ENCODE measurements at regions not wholly inside any gene's neighbourhood (a gene's known extent, or its start where the extent isn't known, plus 50 kb on each side); places are given as distances from the start of the nearest gene placed in this dataset.

- Histone ChIP-seq H3K9me3 (peaks cover 0 to 4% (median 0%) of the 10 kb centered on the region in 4 donors), H3K4me1 (peaks cover 0 to 4% (median 0%) of the 10 kb centered on the region in 4 donors), H3K4me3 (no peak overlapping the region), H3K27ac (no peak overlapping the region), H3K27me3 (no peaks in the 10 kb centered on the region), H3K36me3 (no peaks in the 10 kb centered on the region)
- TF ChIP-seq POLR2A (IDR thresholded peaks at IDR 0.05), result no peak
- peak in 1 of 2 donors; percentile 42 for TF ChIP-seq EP300 (IDR thresholded peaks at IDR 0.05)
- DNase-seq (ENCODE audit: low spot score in 2 of 2), result no peak
- WGBS, 2 donors, result 57 to 59% methylated on average over 7 of the region's 7 CpGs
Observed at GRCh38 chr6:105886066-105886813, 199.9 kb upstream of the PRDM1 start.

- no peak for TF ChIP-seq POLR2A (IDR thresholded peaks at IDR 0.05)
- no peak for TF ChIP-seq CTCF (IDR thresholded peaks at IDR 0.05)
- no peak for TF ChIP-seq EP300 (IDR thresholded peaks at IDR 0.05)
- no peaks in the 10 kb centered on the region for H3K27me3 ChIP-seq
- no peak for DNase-seq (ENCODE audit: low spot score in 2 of 2)
Observed at GRCh38 chr6:105884426-105884825, 201.7 kb upstream of the PRDM1 start.

GRCh38 chr6:105884011-105884410 lies 202.1 kb upstream of the PRDM1 start:
- no peak for DNase-seq (ENCODE audit: low spot score in 2 of 2)
- H3K9me3 ChIP-seq, result no peaks in the 10 kb centered on the region
- no peaks in the 10 kb centered on the region for H3K36me3 ChIP-seq
- WGBS, 2 donors, result 59 to 68% methylated on average over 4 of the region's 4 CpGs
- no peaks in the 10 kb centered on the region for H3K27me3 ChIP-seq
- no peak overlapping the region for H3K4me3 ChIP-seq
- H3K27ac ChIP-seq, result peak overlapping the region in 1 of 4 donors; percentile 38
- H3K4me1 ChIP-seq, result peaks cover 0 to 4% (median 0%) of the 10 kb centered on the region in 4 donors
- TF ChIP-seq POLR2A (IDR thresholded peaks at IDR 0.05) (no peak), CTCF (IDR thresholded peaks at IDR 0.05) (no peak), EP300 (IDR thresholded peaks at IDR 0.05) (no peak)

More at GRCh38 chr6:105884426-105884825, 201.7 kb upstream of the PRDM1 start:
- Histone ChIP-seq H3K36me3 (no peaks in the 10 kb centered on the region), H3K4me3 (no peak overlapping the region), H3K4me1 (peaks cover 0 to 4% (median 0%) of the 10 kb centered on the region in 4 donors), H3K9me3 (no peaks in the 10 kb centered on the region), H3K27ac (peak overlapping the region in 1 of 4 donors; percentile 38)
- WGBS, 2 donors, result 64 to 80% methylated on average over 7 of the region's 7 CpGs

- DNase-seq (ENCODE audit: low spot score in 2 of 2), result no peak
- no peaks in the 10 kb centered on the region for H3K36me3 ChIP-seq
- no peaks in the 10 kb centered on the region for H3K27me3 ChIP-seq
- 92 to 97% methylated on average over 2 of the region's 2 CpGs for WGBS, 2 donors
- TF ChIP-seq CTCF (IDR thresholded peaks at IDR 0.05) (no peak), POLR2A (IDR thresholded peaks at IDR 0.05) (no peak), EP300 (IDR thresholded peaks at IDR 0.05) (no peak)
- H3K9me3 ChIP-seq, result no peaks in the 10 kb centered on the region
- H3K4me3 ChIP-seq, result no peak overlapping the region
- peaks cover 0 to 4% (median 0%) of the 10 kb centered on the region in 4 donors for H3K4me1 ChIP-seq
- no peak overlapping the region for H3K27ac ChIP-seq
Observed at GRCh38 chr6:105882828-105883227, 203.3 kb upstream of the PRDM1 start.

GRCh38 chr6:105882121-105882803 lies 203.9 kb upstream of the PRDM1 start:
- Histone ChIP-seq H3K4me1 (peaks cover 0 to 4% (median 0%) of the 10 kb centered on the region in 4 donors), H3K36me3 (no peaks in the 10 kb centered on the region), H3K27me3 (no peaks in the 10 kb centered on the region), H3K27ac (no peak overlapping the region), H3K9me3 (no peaks in the 10 kb centered on the region), H3K4me3 (no peak overlapping the region)
- 69 to 83% methylated on average over 2 of the region's 2 CpGs for WGBS, 2 donors
- DNase-seq (ENCODE audit: low spot score in 2 of 2), result no peak
- TF ChIP-seq EP300 (IDR thresholded peaks at IDR 0.05), result no peak
- TF ChIP-seq POLR2A (IDR thresholded peaks at IDR 0.05), result no peak
- no peak for TF ChIP-seq CTCF (IDR thresholded peaks at IDR 0.05)
